ENCODE measurements at regions not wholly inside any gene's neighbourhood (a gene's known extent, or its start where the extent isn't known, plus 50 kb on each side); places are given as distances from the start of the nearest gene placed in this dataset.

GRCh38 chr16:79845734-79846135 lies 245.2 kb upstream of the MAF start:
- no peak overlapping the region for H3K4me3 ChIP-seq (ENCODE audit: low read depth in 1 of 3, low read length in 3 of 3)
- FAIRE-seq (no peak), DNase-seq (no peak)
- no peak overlapping the region for H3K27ac ChIP-seq (ENCODE audit: low read depth in 1 of 3, low read length in 2 of 3)
- no peaks in the 10 kb centered on the region for H3K27me3 ChIP-seq (ENCODE audit: control insufficient read depth in 3 of 3, insufficient read depth in 3 of 3, low read length in 3 of 3)
- H3K4me1 ChIP-seq (ENCODE audit: control insufficient read depth in 3 of 3, insufficient read depth in 2 of 3, low read depth in 1 of 3, low read length in 2 of 3): peaks cover 0 to 9% (median 1%) of the 10 kb centered on the region in 3 donors
- 91 to 96% (median 94%) methylated on average over 7 of the region's 7 CpGs for WGBS, 3 donors
- H3K9me3 ChIP-seq (ENCODE audit: control insufficient read depth in 2 of 2, insufficient read depth in 1 of 2, low read depth in 1 of 2, low read length in 1 of 2): no peaks in the 10 kb centered on the region
- H3K36me3 ChIP-seq (ENCODE audit: control insufficient read depth in 3 of 3, insufficient read depth in 2 of 3, low read depth in 1 of 3, low read length in 3 of 3): no peaks in the 10 kb centered on the region

DNA sequence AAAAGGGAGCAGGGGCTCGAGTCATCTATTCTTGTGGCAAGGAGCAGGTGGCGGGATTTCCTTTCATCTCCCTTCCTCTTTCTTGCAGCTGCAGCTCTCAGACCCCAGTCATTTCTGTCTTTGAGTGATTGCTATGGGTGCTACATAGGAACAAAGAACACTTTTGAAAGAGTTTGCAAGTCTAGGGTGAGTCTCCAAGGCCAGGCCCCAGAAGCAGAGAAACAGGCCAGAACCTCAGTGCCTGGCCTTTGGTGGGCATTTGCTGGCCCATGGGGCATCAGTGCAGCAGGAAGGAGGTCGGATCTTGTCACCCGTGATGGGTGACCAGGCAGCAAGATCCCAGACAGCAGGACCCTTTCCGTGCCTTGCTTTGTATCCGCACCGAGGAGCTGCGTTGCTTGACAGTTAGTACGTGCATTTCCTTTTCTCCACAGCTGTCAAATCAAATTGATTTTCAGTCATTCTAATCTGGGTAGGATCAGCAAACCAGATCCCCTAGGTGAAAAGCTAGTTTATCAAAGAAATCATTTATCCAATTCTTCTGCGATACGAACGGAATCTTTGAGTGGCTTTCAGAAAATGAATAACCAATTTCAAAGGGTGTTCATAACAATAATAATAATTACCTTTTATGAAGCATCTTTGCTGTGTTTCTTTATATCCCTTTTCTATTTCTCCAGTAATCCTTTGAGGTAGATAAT lies 244.6 kb upstream of the MAF start:
- Histone ChIP-seq H3K4me1 (ENCODE audit: control insufficient read depth in 3 of 3, insufficient read depth in 2 of 3, low read depth in 1 of 3, low read length in 2 of 3) (peaks cover 0 to 9% (median 1%) of the 10 kb centered on the region in 3 donors), H3K27ac (ENCODE audit: low read depth in 1 of 3, low read length in 2 of 3) (no peak overlapping the region), H3K36me3 (ENCODE audit: control insufficient read depth in 3 of 3, insufficient read depth in 2 of 3, low read depth in 1 of 3, low read length in 3 of 3) (no peaks in the 10 kb centered on the region), H3K9me3 (ENCODE audit: control insufficient read depth in 2 of 2, insufficient read depth in 1 of 2, low read depth in 1 of 2, low read length in 1 of 2) (no peaks in the 10 kb centered on the region), H3K27me3 (ENCODE audit: control insufficient read depth in 3 of 3, insufficient read depth in 3 of 3, low read length in 3 of 3) (no peaks in the 10 kb centered on the region), H3K4me3 (ENCODE audit: low read depth in 1 of 3, low read length in 3 of 3) (no peak overlapping the region)
- 71 to 94% (median 71%) methylated on average over 12 of the region's 12 CpGs for WGBS, 3 donors
- FAIRE-seq (no peak), DNase-seq (no peak)

GRCh38 chr16:79844603-79845002 lies 244.1 kb upstream of the MAF start:
- FAIRE-seq (no peak), DNase-seq (no peak)
- Histone ChIP-seq H3K36me3 (ENCODE audit: control insufficient read depth in 3 of 3, insufficient read depth in 2 of 3, low read depth in 1 of 3, low read length in 3 of 3) (no peaks in the 10 kb centered on the region), H3K4me1 (ENCODE audit: control insufficient read depth in 3 of 3, insufficient read depth in 2 of 3, low read depth in 1 of 3, low read length in 2 of 3) (peaks cover 0 to 11% (median 1%) of the 10 kb centered on the region in 3 donors), H3K27ac (ENCODE audit: low read depth in 1 of 3, low read length in 2 of 3) (no peak overlapping the region), H3K9me3 (ENCODE audit: control insufficient read depth in 2 of 2, insufficient read depth in 1 of 2, low read depth in 1 of 2, low read length in 1 of 2) (peaks cover 0 to 2% of the 10 kb centered on the region in 2 donors), H3K4me3 (ENCODE audit: low read depth in 1 of 3, low read length in 3 of 3) (no peak overlapping the region), H3K27me3 (ENCODE audit: control insufficient read depth in 3 of 3, insufficient read depth in 3 of 3, low read length in 3 of 3) (no peaks in the 10 kb centered on the region)
- WGBS, 3 donors: 92 to 96% (median 93%) methylated on average over 3 of the region's 3 CpGs

DNA sequence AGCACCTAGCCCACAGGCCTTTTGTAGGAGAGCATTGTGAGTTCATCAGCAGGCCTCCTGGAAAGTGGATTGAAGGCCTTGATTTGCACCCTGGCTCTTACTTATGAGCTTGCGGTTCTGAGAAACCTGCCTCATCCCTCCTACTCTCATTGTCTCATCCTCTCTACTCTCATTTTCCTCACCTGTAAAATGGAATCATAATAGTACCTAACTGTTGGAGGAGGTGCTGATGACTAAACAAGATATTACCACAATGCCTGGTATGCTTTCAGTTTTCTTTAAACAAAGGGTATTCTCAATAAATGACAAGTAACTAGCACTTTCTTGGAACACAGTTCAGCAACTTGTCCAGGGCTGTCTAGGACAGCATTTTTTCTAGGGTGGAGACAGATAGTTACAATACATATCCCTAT lies 243.1 kb upstream of the MAF start:
- FAIRE-seq (no peak), DNase-seq (no peak)
- no peak overlapping the region for H3K27ac ChIP-seq (ENCODE audit: low read depth in 1 of 3, low read length in 2 of 3)
- no peaks in the 10 kb centered on the region for H3K36me3 ChIP-seq (ENCODE audit: control insufficient read depth in 3 of 3, insufficient read depth in 2 of 3, low read depth in 1 of 3, low read length in 3 of 3)
- no peaks in the 10 kb centered on the region for H3K27me3 ChIP-seq (ENCODE audit: control insufficient read depth in 3 of 3, insufficient read depth in 3 of 3, low read length in 3 of 3)
- 43 to 91% (median 86%) methylated on average over 1 of the region's 1 CpG for WGBS, 3 donors
- no peak overlapping the region for H3K4me3 ChIP-seq (ENCODE audit: low read depth in 1 of 3, low read length in 3 of 3)
- peaks cover 0 to 2% of the 10 kb centered on the region in 2 donors for H3K9me3 ChIP-seq (ENCODE audit: control insufficient read depth in 2 of 2, insufficient read depth in 1 of 2, low read depth in 1 of 2, low read length in 1 of 2)
- peaks cover 0 to 9% (median 0%) of the 10 kb centered on the region in 3 donors for H3K4me1 ChIP-seq (ENCODE audit: control insufficient read depth in 3 of 3, insufficient read depth in 2 of 3, low read depth in 1 of 3, low read length in 2 of 3)

GRCh38 chr16:79843145-79843544 lies 242.6 kb upstream of the MAF start:
- DNase-seq: no peak
- no peaks in the 10 kb centered on the region for H3K27me3 ChIP-seq (ENCODE audit: control insufficient read depth in 3 of 3, insufficient read depth in 3 of 3, low read length in 3 of 3)
- 89 to 96% (median 94%) methylated on average over 5 of the region's 5 CpGs for WGBS, 3 donors
- H3K36me3 ChIP-seq (ENCODE audit: control insufficient read depth in 3 of 3, insufficient read depth in 2 of 3, low read depth in 1 of 3, low read length in 3 of 3): no peaks in the 10 kb centered on the region
- H3K4me3 ChIP-seq (ENCODE audit: low read depth in 1 of 3, low read length in 3 of 3): no peak overlapping the region
- H3K27ac ChIP-seq (ENCODE audit: low read depth in 1 of 3, low read length in 2 of 3): no peak overlapping the region
- no peak for FAIRE-seq
- peaks cover 0 to 9% (median 0%) of the 10 kb centered on the region in 3 donors for H3K4me1 ChIP-seq (ENCODE audit: control insufficient read depth in 3 of 3, insufficient read depth in 2 of 3, low read depth in 1 of 3, low read length in 2 of 3)
- peaks cover 0 to 2% of the 10 kb centered on the region in 2 donors for H3K9me3 ChIP-seq (ENCODE audit: control insufficient read depth in 2 of 2, insufficient read depth in 1 of 2, low read depth in 1 of 2, low read length in 1 of 2)

GRCh38 chr16:79842197-79842596 lies 241.7 kb upstream of the MAF start:
- no peak for DNase-seq
- Histone ChIP-seq H3K9me3 (ENCODE audit: control insufficient read depth in 2 of 2, insufficient read depth in 1 of 2, low read depth in 1 of 2, low read length in 1 of 2) (peaks cover 0 to 2% of the 10 kb centered on the region in 2 donors), H3K4me3 (ENCODE audit: low read depth in 1 of 3, low read length in 3 of 3) (no peak overlapping the region), H3K36me3 (ENCODE audit: control insufficient read depth in 3 of 3, insufficient read depth in 2 of 3, low read depth in 1 of 3, low read length in 3 of 3) (no peaks in the 10 kb centered on the region), H3K4me1 (ENCODE audit: control insufficient read depth in 3 of 3, insufficient read depth in 2 of 3, low read depth in 1 of 3, low read length in 2 of 3) (peaks cover 0 to 9% (median 0%) of the 10 kb centered on the region in 3 donors), H3K27ac (ENCODE audit: low read depth in 1 of 3, low read length in 2 of 3) (no peak overlapping the region), H3K27me3 (ENCODE audit: control insufficient read depth in 3 of 3, insufficient read depth in 3 of 3, low read length in 3 of 3) (no peaks in the 10 kb centered on the region)
- WGBS, 3 donors: 81 to 88% (median 87%) methylated on average over 7 of the region's 7 CpGs
- no peak for FAIRE-seq

DNA sequence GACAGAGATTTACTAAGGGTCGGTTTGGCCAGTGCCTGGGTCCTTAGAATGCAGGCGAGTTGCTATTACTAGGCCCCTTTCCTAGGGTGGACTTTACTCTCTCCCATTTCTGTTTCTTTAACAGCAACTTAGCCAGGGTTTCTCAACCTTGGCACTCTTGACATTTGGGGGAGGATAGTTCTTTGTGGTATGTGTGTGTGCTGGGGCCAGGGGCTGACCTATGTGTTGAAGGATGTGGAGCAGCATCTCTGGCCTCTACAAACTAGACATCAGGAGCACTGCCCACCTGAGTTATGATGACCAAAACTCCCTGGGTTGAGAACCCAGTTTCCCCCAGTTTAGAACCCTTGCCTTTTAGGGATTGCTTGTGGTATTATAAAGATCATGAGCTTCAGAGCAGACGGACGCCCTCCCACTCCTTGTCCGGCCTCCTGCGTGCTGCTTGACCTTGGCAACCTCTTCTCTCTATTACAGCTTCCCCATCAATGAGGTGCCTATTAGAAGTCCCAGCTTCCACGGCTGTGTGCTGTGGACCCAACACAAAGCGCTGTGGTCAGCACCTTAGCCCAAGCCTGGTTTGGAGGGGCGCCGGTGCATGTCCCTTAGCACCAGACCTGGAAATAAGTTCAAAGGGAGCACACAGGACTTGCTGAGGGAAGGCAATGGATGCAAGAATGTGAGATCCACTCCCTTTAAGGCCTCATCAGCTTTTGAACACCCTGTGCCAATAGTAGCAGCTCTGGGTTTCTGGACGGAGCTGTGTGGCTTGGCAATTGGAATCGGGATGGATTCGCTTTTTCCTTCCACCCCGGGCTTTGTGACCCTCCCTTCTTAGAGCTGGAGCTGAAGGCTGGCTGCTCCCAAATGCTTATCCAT lies 239.2 kb upstream of the MAF start:
- peaks cover 0 to 2% of the 10 kb centered on the region in 2 donors for H3K9me3 ChIP-seq (ENCODE audit: control insufficient read depth in 2 of 2, insufficient read depth in 1 of 2, low read depth in 1 of 2, low read length in 1 of 2)
- peak overlapping the region in 1 of 3 donors; percentile 23 for H3K27ac ChIP-seq (ENCODE audit: low read depth in 1 of 3, low read length in 2 of 3)
- no peaks in the 10 kb centered on the region for H3K36me3 ChIP-seq (ENCODE audit: control insufficient read depth in 3 of 3, insufficient read depth in 2 of 3, low read depth in 1 of 3, low read length in 3 of 3)
- DNase-seq (peak in 1 of 2 donors; percentile 10), FAIRE-seq (no peak)
- H3K4me3 ChIP-seq (ENCODE audit: low read depth in 1 of 3, low read length in 3 of 3): no peak overlapping the region
- H3K4me1 ChIP-seq (ENCODE audit: control insufficient read depth in 3 of 3, insufficient read depth in 2 of 3, low read depth in 1 of 3, low read length in 2 of 3): peaks cover 0 to 9% (median 0%) of the 10 kb centered on the region in 3 donors
- WGBS, 3 donors: 76 to 92% (median 88%) methylated on average over 14 of the region's 14 CpGs
- no peaks in the 10 kb centered on the region for H3K27me3 ChIP-seq (ENCODE audit: control insufficient read depth in 3 of 3, insufficient read depth in 3 of 3, low read length in 3 of 3)

GRCh38 chr16:79838496-79839259 lies 238.1 kb upstream of the MAF start:
- 68 to 80% (median 75%) methylated on average over 19 of the region's 19 CpGs for WGBS, 3 donors
- Histone ChIP-seq H3K4me1 (ENCODE audit: control insufficient read depth in 3 of 3, insufficient read depth in 2 of 3, low read depth in 1 of 3, low read length in 2 of 3) (peaks cover 0 to 9% (median 0%) of the 10 kb centered on the region in 3 donors), H3K9me3 (ENCODE audit: control insufficient read depth in 2 of 2, insufficient read depth in 1 of 2, low read depth in 1 of 2, low read length in 1 of 2) (peaks cover 0 to 2% of the 10 kb centered on the region in 2 donors), H3K27me3 (ENCODE audit: control insufficient read depth in 3 of 3, insufficient read depth in 3 of 3, low read length in 3 of 3) (no peaks in the 10 kb centered on the region), H3K36me3 (ENCODE audit: control insufficient read depth in 3 of 3, insufficient read depth in 2 of 3, low read depth in 1 of 3, low read length in 3 of 3) (no peaks in the 10 kb centered on the region), H3K4me3 (ENCODE audit: low read depth in 1 of 3, low read length in 3 of 3) (peak overlapping the region in 1 of 3 donors; percentile 2), H3K27ac (ENCODE audit: low read depth in 1 of 3, low read length in 2 of 3) (no peak overlapping the region)
- FAIRE-seq: no peak
- DNase-seq: peak in 1 of 2 donors; percentile 13

Measured in small intestine (tissue), 7 donors.